ENCODE measurements at regions not wholly inside any gene's neighbourhood (a gene's known extent, or its start where the extent isn't known, plus 50 kb on each side); places are given as distances from the start of the nearest gene placed in this dataset.

DNA sequence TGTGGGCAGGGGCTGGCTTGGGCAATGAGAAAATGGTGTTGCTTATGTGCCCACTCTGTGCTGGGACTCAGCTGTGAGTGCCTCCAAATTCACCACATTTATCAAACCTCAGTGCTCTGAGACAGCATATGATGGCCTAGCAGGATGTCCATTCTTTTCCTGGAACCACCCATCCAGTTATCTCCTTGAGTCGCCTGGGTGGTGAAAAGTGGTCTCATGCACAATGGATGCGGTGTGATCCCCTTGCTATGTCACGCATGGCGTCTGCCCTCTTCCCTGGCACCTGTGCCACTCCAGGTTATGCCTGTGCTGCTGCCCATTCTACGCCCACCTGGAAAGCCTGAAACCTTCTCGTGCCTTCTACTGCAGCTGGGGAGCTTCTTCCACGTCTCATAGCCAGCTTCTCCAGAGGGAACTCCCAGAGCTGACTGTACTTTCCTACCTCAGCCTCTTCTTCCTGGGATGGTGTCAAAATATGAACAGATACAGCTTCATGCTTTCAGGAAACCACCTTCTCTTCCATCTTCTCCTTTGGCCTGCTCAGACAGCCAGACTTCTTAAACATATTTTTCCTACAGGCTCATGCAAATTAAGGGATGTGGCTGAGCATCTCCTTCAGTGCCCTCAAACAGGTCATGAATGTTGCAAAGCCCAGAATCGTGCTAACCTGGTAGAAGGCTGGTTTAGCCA, 147.3 kb downstream of the PFKFB3 start:
- TF ChIP-seq, protein P1, sequence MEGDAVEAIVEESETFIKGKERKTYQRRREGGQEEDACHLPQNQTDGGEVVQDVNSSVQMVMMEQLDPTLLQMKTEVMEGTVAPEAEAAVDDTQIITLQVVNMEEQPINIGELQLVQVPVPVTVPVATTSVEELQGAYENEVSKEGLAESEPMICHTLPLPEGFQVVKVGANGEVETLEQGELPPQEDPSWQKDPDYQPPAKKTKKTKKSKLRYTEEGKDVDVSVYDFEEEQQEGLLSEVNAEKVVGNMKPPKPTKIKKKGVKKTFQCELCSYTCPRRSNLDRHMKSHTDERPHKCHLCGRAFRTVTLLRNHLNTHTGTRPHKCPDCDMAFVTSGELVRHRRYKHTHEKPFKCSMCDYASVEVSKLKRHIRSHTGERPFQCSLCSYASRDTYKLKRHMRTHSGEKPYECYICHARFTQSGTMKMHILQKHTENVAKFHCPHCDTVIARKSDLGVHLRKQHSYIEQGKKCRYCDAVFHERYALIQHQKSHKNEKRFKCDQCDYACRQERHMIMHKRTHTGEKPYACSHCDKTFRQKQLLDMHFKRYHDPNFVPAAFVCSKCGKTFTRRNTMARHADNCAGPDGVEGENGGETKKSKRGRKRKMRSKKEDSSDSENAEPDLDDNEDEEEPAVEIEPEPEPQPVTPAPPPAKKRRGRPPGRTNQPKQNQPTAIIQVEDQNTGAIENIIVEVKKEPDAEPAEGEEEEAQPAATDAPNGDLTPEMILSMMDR (IDR thresholded peaks at IDR 0.05; ENCODE audit: borderline replicate concordance, extremely low read depth, low read length, poor library complexity, severe bottlenecking) = no peak
- TF ChIP-seq EZH2 (IDR thresholded peaks at IDR 0.05; ENCODE audit: borderline replicate concordance, low read depth, low read length, severe bottlenecking) = no peak
